Vagina (tissue), 2 donors: ENCODE measurements at regions not wholly inside any gene's neighbourhood (a gene's known extent, or its start where the extent isn't known, plus 50 kb on each side); places are given as distances from the start of the nearest gene placed in this dataset.

Experiments used
- DNase-seq, 2 donors: peaks; one replicate each; pipeline ENCODE4 v3.0.0-alpha.2; 2017; ENCODE audit errors: extremely low spot score in 2 of 2
- H3K27ac ChIP-seq: fragments of 200-600 bp; sonication (generic); one replicate; pipeline ENCODE4 v1.5.1; 2019
- H3K27me3 ChIP-seq: fragments of 200-600 bp; sonication (generic); one replicate; pipeline ENCODE4 v1.5.1; 2019
- H3K36me3 ChIP-seq, 2 donors: fragments of 200-600 bp; sonication (generic); one replicate each; pipeline ENCODE4 v1.5.1; 2017 to 2019
- H3K4me1 ChIP-seq: fragments of 200-600 bp; sonication (generic); one replicate; pipeline ENCODE4 v1.5.1; 2019
- H3K4me3 ChIP-seq, 2 donors: fragments of 200-600 bp; sonication (generic); 1 replicate in 1 of 2; 2 replicates in 1 of 2; pipeline ENCODE4 v1.5.1; 2016 to 2019
- H3K9me3 ChIP-seq: fragments of 200-600 bp; sonication (generic); one replicate; pipeline ENCODE4 v1.5.1; 2019
- POLR2A ChIP-seq, 2 donors: fragments of 450-650 bp; IDR thresholded peaks; one replicate each; pipeline ENCODE4 v1.6.1; 2017; ENCODE audit warnings: antibody characterized with exemption in 2 of 2, mild to moderate bottlenecking in 2 of 2, moderate library complexity in 2 of 2
- POLR2AphosphoS5 ChIP-seq, 2 donors: sonication (generic); formaldehyde crosslinking; IDR thresholded peaks; one replicate each; pipeline ENCODE4 v1.9.0; 2017; ENCODE audit warnings: antibody characterized with exemption in 2 of 2, mild to moderate bottlenecking in 2 of 2, low read depth in 1 of 2; ENCODE audit not compliant: insufficient read depth in 1 of 2
- intact Hi-C: fragments of 100-400 bp; cut with DNase I; formaldehyde crosslinking; loops from one replicate; pipeline ENCODE4 v1.15.1; 2023
- TF ChIP-seq, protein P1 (sequence below), 3 experiments: fragments of 450-650 bp in 2 of 3; fragments of 200-600 bp in 1 of 3; sonication (generic) in 1 of 3; IDR thresholded peaks; one replicate each; pipeline ENCODE4 v1.5.1; 2017 to 2019; ENCODE audit warnings: antibody characterized with exemption in 3 of 3, mild to moderate bottlenecking in 2 of 3, moderate library complexity in 2 of 3

DNA sequence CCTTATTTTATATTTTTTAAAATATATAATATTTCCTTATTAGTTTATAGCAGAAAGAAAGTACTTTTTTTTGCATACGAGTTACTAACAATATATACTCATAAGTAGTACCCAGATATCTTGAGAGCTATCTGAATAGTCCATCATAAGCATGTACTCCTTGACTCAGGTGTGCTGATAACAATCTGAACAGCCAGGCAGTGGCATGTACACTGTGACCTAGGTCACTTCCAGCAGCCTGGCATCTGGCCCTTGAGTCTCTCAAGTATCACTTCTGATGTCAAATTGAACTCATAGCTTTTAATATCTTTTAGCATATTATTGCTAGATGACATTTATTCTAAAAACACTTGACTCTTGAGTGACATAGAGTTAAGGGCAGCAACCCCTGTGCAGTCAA, 1576.7 kb downstream of the SLITRK1 start:
- no peaks in the 10 kb centered on the region for H3K4me1 ChIP-seq
- TF ChIP-seq, protein P1, sequence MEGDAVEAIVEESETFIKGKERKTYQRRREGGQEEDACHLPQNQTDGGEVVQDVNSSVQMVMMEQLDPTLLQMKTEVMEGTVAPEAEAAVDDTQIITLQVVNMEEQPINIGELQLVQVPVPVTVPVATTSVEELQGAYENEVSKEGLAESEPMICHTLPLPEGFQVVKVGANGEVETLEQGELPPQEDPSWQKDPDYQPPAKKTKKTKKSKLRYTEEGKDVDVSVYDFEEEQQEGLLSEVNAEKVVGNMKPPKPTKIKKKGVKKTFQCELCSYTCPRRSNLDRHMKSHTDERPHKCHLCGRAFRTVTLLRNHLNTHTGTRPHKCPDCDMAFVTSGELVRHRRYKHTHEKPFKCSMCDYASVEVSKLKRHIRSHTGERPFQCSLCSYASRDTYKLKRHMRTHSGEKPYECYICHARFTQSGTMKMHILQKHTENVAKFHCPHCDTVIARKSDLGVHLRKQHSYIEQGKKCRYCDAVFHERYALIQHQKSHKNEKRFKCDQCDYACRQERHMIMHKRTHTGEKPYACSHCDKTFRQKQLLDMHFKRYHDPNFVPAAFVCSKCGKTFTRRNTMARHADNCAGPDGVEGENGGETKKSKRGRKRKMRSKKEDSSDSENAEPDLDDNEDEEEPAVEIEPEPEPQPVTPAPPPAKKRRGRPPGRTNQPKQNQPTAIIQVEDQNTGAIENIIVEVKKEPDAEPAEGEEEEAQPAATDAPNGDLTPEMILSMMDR (IDR thresholded peaks at IDR 0.05), result no peak
- no peak for TF ChIP-seq POLR2AphosphoS5 (IDR thresholded peaks at IDR 0.05; ENCODE audit: insufficient read depth in 1 of 2, low read depth in 1 of 2)
- no peak for TF ChIP-seq POLR2A (IDR thresholded peaks at IDR 0.05)
- H3K4me3 ChIP-seq, result no peak overlapping the region
- no peak overlapping the region for H3K27ac ChIP-seq
- no peak for DNase-seq
- H3K9me3 ChIP-seq, result no peaks in the 10 kb centered on the region
- intact Hi-C loops, result no loop called here
- H3K36me3 ChIP-seq, result no peaks in the 10 kb centered on the region
- no peaks in the 10 kb centered on the region for H3K27me3 ChIP-seq

DNA sequence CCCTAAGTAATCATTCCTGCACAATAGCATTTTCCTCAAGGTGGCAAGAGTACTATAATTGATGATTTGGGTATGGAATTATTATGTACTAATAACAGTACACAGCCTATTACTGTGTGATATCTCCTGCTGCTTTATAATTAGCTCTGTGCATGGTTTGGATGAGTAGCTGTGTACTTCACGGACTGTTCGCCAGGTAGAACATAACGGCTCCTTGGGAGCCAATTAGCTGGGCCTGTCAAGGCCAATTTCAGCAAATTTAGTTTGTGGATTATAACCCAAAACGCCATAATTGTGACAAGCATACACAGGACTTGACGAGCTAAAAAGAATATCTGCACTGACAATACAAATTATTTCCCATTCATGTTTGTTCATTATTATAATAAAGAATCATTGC, 1584.2 kb downstream of the SLITRK1 start:
- Histone ChIP-seq H3K4me3 (no peak overlapping the region), H3K4me1 (no peaks in the 10 kb centered on the region), H3K36me3 (no peaks in the 10 kb centered on the region), H3K9me3 (no peaks in the 10 kb centered on the region), H3K27me3 (no peaks in the 10 kb centered on the region), H3K27ac (no peak overlapping the region)
- TF ChIP-seq POLR2AphosphoS5 (IDR thresholded peaks at IDR 0.05; ENCODE audit: insufficient read depth in 1 of 2, low read depth in 1 of 2) (no peak), POLR2A (IDR thresholded peaks at IDR 0.05) (no peak)
- TF ChIP-seq, protein P1 (IDR thresholded peaks at IDR 0.05), result no peak
- intact Hi-C loops, result no loop called here
- no peak for DNase-seq

DNA sequence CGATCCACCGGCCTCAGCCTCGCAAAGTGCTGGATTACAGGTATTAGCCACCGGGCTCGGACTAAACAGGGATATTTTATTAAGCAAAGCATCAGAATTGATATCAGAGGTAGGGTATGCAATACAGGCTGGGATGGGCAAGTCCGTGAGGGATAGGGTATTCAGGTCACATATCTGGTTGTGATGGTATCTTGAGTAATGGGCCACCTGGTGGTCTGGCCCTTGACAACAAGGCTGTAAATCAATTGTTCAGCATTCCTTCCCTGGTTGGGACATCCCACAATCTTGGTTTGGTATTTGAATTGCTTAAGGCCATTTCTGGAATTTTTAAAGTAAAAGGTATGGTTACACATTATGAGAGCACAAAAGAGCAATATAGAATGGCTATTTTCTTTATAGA, 1588.0 kb downstream of the SLITRK1 start:
- TF ChIP-seq, protein P1 (IDR thresholded peaks at IDR 0.05), result no peak
- no peak for TF ChIP-seq POLR2AphosphoS5 (IDR thresholded peaks at IDR 0.05; ENCODE audit: insufficient read depth in 1 of 2, low read depth in 1 of 2)
- no peak for TF ChIP-seq POLR2A (IDR thresholded peaks at IDR 0.05)

DNA sequence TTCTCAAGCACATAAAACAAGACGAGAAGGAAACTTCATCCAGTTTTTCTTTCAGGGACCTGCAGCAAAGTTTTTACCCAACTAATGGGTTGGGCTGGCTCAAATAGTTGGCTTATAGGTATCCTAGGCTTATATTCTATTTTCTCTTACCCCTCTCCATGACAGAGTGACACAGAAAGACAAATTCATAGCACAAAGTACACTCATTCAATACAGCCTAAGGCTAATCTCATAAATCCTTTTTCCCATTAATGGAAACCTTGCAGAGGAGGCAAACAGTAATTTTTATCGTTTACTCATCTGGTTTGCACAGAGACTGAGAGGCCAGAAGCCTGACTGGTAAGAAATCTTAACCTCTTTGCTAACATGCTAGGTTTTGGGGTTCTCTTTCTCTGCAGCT, 1589.9 kb downstream of the SLITRK1 start:
- Histone ChIP-seq H3K4me3 (no peak overlapping the region), H3K36me3 (no peaks in the 10 kb centered on the region), H3K9me3 (no peaks in the 10 kb centered on the region), H3K27me3 (no peaks in the 10 kb centered on the region), H3K27ac (no peak overlapping the region), H3K4me1 (no peaks in the 10 kb centered on the region)
- TF ChIP-seq POLR2A (IDR thresholded peaks at IDR 0.05), result no peak
- TF ChIP-seq, protein P1 (IDR thresholded peaks at IDR 0.05), result no peak
- TF ChIP-seq POLR2AphosphoS5 (IDR thresholded peaks at IDR 0.05; ENCODE audit: insufficient read depth in 1 of 2, low read depth in 1 of 2), result no peak
- no peak for DNase-seq
- intact Hi-C loops, result no loop called here

More for the DNA sequence above, 1588.0 kb downstream of the SLITRK1 start:
- no peak overlapping the region for H3K4me3 ChIP-seq
- DNase-seq, result no peak
- H3K36me3 ChIP-seq, result no peaks in the 10 kb centered on the region
- H3K9me3 ChIP-seq, result no peaks in the 10 kb centered on the region
- no peak overlapping the region for H3K27ac ChIP-seq
- H3K27me3 ChIP-seq, result no peaks in the 10 kb centered on the region
- intact Hi-C loops, result no loop called here
- H3K4me1 ChIP-seq, result no peaks in the 10 kb centered on the region

DNA sequence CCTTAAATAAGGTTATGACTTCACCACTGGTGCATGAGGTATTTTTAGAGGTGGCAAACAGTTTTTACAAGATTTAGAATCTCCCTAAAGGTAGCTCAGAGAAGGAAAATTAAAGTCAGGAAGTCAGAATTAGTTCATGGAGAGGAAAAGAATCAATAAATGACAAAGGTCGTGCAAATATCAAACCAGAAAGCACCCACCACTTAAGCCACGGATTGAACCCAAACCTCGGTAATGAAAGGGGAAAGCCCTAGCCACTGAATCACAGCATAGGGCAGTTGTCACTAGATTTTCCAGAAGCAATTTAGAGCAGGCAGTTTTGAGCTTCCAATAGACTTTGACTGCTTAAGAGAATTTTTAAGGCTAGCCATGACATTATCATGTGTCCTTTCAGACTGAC, 1590.4 kb downstream of the SLITRK1 start:
- TF ChIP-seq POLR2A (IDR thresholded peaks at IDR 0.05) (no peak), POLR2AphosphoS5 (IDR thresholded peaks at IDR 0.05; ENCODE audit: insufficient read depth in 1 of 2, low read depth in 1 of 2) (no peak)
- TF ChIP-seq, protein P1 (IDR thresholded peaks at IDR 0.05), result no peak
- H3K4me1 ChIP-seq, result no peaks in the 10 kb centered on the region
- no peak overlapping the region for H3K27ac ChIP-seq
- DNase-seq, result no peak
- no peaks in the 10 kb centered on the region for H3K36me3 ChIP-seq
- H3K27me3 ChIP-seq, result no peaks in the 10 kb centered on the region
- no peaks in the 10 kb centered on the region for H3K9me3 ChIP-seq
- intact Hi-C loops, result no loop called here
- no peak overlapping the region for H3K4me3 ChIP-seq
